Liver (tissue), 8 donors: ENCODE measurements at regions not wholly inside any gene's neighbourhood (a gene's known extent, or its start where the extent isn't known, plus 50 kb on each side); places are given as distances from the start of the nearest gene placed in this dataset.
A peak's percentile ranks its signal among the peaks of the same experiment; 100 is the strongest.

Experiments
- DNase-seq: peaks from one replicate; pipeline ENCODE4 v3.0.0-alpha.2; 2017; ENCODE audit warnings: low spot score
- H3K27ac ChIP-seq, 2 donors: one replicate each; pipeline ENCODE4 v1.7.0; 2013; ENCODE audit warnings: inconsistent platforms in 2 of 2, low read length in 2 of 2, control low read depth in 1 of 2, low read depth in 1 of 2, mild to moderate bottlenecking in 1 of 2
- H3K27me3 ChIP-seq, 4 donors: one replicate each; pipeline versions ENCODE4 v1.6.1 to v1.7.0; 2013; ENCODE audit warnings: low read length in 3 of 4, inconsistent platforms in 1 of 4, mild to moderate bottlenecking in 1 of 4, moderate library complexity in 1 of 4; ENCODE audit not compliant: control insufficient read depth in 4 of 4, insufficient read depth in 4 of 4
- H3K36me3 ChIP-seq, 4 donors: one replicate each; pipeline versions ENCODE4 v1.6.1 to v1.7.0; 2013; ENCODE audit warnings: low read length in 3 of 4, mild to moderate bottlenecking in 3 of 4, low read depth in 1 of 4, moderate library complexity in 1 of 4; ENCODE audit not compliant: control insufficient read depth in 4 of 4, insufficient read depth in 3 of 4
- H3K4me1 ChIP-seq, 4 donors: one replicate each; pipeline versions ENCODE4 v1.6.1 to v1.7.0; 2013; ENCODE audit warnings: low read length in 3 of 4, mild to moderate bottlenecking in 3 of 4, moderate library complexity in 1 of 4; ENCODE audit not compliant: control insufficient read depth in 4 of 4, insufficient read depth in 4 of 4
- H3K4me3 ChIP-seq, 3 donors: one replicate each; pipeline versions ENCODE4 v1.6.1 to v1.7.0; 2013; ENCODE audit warnings: low read length in 3 of 3, control low read depth in 1 of 3, low read depth in 1 of 3, mild to moderate bottlenecking in 1 of 3
- H3K9ac ChIP-seq, 2 donors: one replicate each; pipeline ENCODE4 v1.7.0; 2013; ENCODE audit warnings: low read length in 2 of 2, mild to moderate bottlenecking in 2 of 2, moderate library complexity in 2 of 2, control low read depth in 1 of 2, low read depth in 1 of 2
- H3K9me3 ChIP-seq, 4 donors: one replicate each; pipeline versions ENCODE4 v1.6.1 to v1.7.0; 2013; ENCODE audit warnings: low read length in 3 of 4; ENCODE audit not compliant: control insufficient read depth in 4 of 4
- EGR1 ChIP-seq, 2 donors: IDR thresholded peaks; 2 replicates each; pipeline ENCODE4 v1.6.1; 2016 to 2018; ENCODE audit warnings: antibody characterized with exemption in 2 of 2, low read depth in 2 of 2
- FOXA1 ChIP-seq: IDR thresholded peaks from 2 replicates; pipeline ENCODE4 v1.6.1; 2016; ENCODE audit warnings: antibody characterized with exemption
- FOXA2 ChIP-seq: IDR thresholded peaks from 2 replicates; pipeline ENCODE4 v1.6.1; 2016; ENCODE audit warnings: antibody characterized with exemption
- GABPA ChIP-seq, 2 donors: IDR thresholded peaks in 1 of 2; conservative IDR thresholded peaks in 1 of 2; 2 replicates each; pipeline ENCODE4 v1.6.1; 2016; ENCODE audit warnings: antibody characterized with exemption in 2 of 2, mild to moderate bottlenecking in 1 of 2, moderate library complexity in 1 of 2
- HNF4A ChIP-seq, 2 donors: conservative IDR thresholded peaks; 2 replicates each; pipeline ENCODE4 v1.6.1; 2016; ENCODE audit warnings: antibody characterized with exemption in 2 of 2, mild to moderate bottlenecking in 2 of 2
- JUND ChIP-seq, 2 donors: IDR thresholded peaks; 2 replicates each; pipeline ENCODE4 v1.6.1; 2016; ENCODE audit warnings: antibody characterized with exemption in 2 of 2
- NR2F2 ChIP-seq: IDR thresholded peaks from 2 replicates; pipeline ENCODE4 v1.6.1; 2016; ENCODE audit warnings: antibody characterized with exemption
- REST ChIP-seq: IDR thresholded peaks from 2 replicates; pipeline ENCODE4 v1.6.1; 2016; ENCODE audit warnings: antibody characterized with exemption, mild to moderate bottlenecking
- RXRA ChIP-seq, 2 donors: IDR thresholded peaks; 2 replicates each; pipeline ENCODE4 v1.6.1; 2017 to 2018; ENCODE audit warnings: antibody characterized with exemption in 2 of 2, mild to moderate bottlenecking in 1 of 2
- SP1 ChIP-seq: IDR thresholded peaks from 2 replicates; pipeline ENCODE4 v1.6.1; 2018; ENCODE audit warnings: antibody characterized with exemption, mild to moderate bottlenecking
- TAF1 ChIP-seq: conservative IDR thresholded peaks from 2 replicates; pipeline ENCODE4 v1.6.1; 2016; ENCODE audit warnings: antibody characterized with exemption, mild to moderate bottlenecking
- YY1 ChIP-seq: IDR thresholded peaks from 2 replicates; pipeline ENCODE4 v1.6.1; 2016; ENCODE audit warnings: antibody characterized with exemption, mild to moderate bottlenecking
- ZBTB33 ChIP-seq: IDR thresholded peaks from 2 replicates; pipeline ENCODE4 v1.6.1; 2016; ENCODE audit warnings: antibody characterized with exemption
- WGBS: extraction: QIAGEN DNeasy Blood & Tissue Kit; methylation state at CpG from one replicate; pipeline ENCODE4 v1.1.7; 2013; 5-methylcytosine and 5-hydroxymethylcytosine counted together
- TF ChIP-seq, protein P1 (sequence below): IDR thresholded peaks from 2 replicates; pipeline ENCODE4 v1.6.1; 2016; ENCODE audit warnings: antibody characterized with exemption
- TF ChIP-seq, protein P2 (sequence below): IDR thresholded peaks from 2 replicates; pipeline ENCODE4 v1.6.1; 2016; ENCODE audit warnings: antibody characterized with exemption
- TF ChIP-seq, protein P3 (sequence below): fragments of 150-350 bp; IDR thresholded peaks from 2 replicates; pipeline ENCODE4 v1.5.1; 2017; ENCODE audit warnings: improper control_type of control experiment, low read depth, low read length; ENCODE audit not compliant: missing input control
- donor health status: healthy.
- donor health status: healthy.
- donor health status: healthy.
- donor health status: healthy.
- donor health status: healthy.

- Histone ChIP-seq H3K9ac (no peak overlapping the region), H3K27me3 (no peaks in the 10 kb centered on the region), H3K4me3 (no peak overlapping the region), H3K4me1 (peaks cover 0 to 6% (median 2%) of the 10 kb centered on the region in 4 donors), H3K27ac (no peak overlapping the region), H3K9me3 (no peaks in the 10 kb centered on the region), H3K36me3 (no peaks in the 10 kb centered on the region)
- no peak for TF ChIP-seq NR2F2
- TF ChIP-seq FOXA2: no peak
- TF ChIP-seq RXRA (IDR thresholded peaks at IDR 0.05): no peak
- TF ChIP-seq GABPA (IDR thresholded peaks at IDR 0.05 in 1 of 2, conservative IDR thresholded peaks at IDR 0.05 in 1 of 2): no peak
- TF ChIP-seq, protein P1, sequence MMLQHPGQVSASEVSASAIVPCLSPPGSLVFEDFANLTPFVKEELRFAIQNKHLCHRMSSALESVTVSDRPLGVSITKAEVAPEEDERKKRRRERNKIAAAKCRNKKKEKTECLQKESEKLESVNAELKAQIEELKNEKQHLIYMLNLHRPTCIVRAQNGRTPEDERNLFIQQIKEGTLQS: no peak
- TF ChIP-seq HNF4A (conservative IDR thresholded peaks at IDR 0.05): no peak
- no peak for TF ChIP-seq YY1
- no peak for TF ChIP-seq EGR1 (IDR thresholded peaks at IDR 0.05; ENCODE audit: low read depth in 2 of 2)
- no peak for TF ChIP-seq JUND (IDR thresholded peaks at IDR 0.05)
- TF ChIP-seq SP1: no peak
- TF ChIP-seq, protein P2, sequence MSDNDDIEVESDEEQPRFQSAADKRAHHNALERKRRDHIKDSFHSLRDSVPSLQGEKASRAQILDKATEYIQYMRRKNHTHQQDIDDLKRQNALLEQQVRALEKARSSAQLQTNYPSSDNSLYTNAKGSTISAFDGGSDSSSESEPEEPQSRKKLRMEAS: no peak
- TF ChIP-seq, protein P3, sequence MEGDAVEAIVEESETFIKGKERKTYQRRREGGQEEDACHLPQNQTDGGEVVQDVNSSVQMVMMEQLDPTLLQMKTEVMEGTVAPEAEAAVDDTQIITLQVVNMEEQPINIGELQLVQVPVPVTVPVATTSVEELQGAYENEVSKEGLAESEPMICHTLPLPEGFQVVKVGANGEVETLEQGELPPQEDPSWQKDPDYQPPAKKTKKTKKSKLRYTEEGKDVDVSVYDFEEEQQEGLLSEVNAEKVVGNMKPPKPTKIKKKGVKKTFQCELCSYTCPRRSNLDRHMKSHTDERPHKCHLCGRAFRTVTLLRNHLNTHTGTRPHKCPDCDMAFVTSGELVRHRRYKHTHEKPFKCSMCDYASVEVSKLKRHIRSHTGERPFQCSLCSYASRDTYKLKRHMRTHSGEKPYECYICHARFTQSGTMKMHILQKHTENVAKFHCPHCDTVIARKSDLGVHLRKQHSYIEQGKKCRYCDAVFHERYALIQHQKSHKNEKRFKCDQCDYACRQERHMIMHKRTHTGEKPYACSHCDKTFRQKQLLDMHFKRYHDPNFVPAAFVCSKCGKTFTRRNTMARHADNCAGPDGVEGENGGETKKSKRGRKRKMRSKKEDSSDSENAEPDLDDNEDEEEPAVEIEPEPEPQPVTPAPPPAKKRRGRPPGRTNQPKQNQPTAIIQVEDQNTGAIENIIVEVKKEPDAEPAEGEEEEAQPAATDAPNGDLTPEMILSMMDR: no peak
- TF ChIP-seq TAF1: no peak
- TF ChIP-seq REST: no peak
- TF ChIP-seq FOXA1: no peak
- DNase-seq: no peak
- WGBS: 57% methylated on average over 2 of the region's 2 CpGs
These were observed 488.3 kb upstream of the ANO5 start for GRCh38 chr11:21704539-21704938.

DNA sequence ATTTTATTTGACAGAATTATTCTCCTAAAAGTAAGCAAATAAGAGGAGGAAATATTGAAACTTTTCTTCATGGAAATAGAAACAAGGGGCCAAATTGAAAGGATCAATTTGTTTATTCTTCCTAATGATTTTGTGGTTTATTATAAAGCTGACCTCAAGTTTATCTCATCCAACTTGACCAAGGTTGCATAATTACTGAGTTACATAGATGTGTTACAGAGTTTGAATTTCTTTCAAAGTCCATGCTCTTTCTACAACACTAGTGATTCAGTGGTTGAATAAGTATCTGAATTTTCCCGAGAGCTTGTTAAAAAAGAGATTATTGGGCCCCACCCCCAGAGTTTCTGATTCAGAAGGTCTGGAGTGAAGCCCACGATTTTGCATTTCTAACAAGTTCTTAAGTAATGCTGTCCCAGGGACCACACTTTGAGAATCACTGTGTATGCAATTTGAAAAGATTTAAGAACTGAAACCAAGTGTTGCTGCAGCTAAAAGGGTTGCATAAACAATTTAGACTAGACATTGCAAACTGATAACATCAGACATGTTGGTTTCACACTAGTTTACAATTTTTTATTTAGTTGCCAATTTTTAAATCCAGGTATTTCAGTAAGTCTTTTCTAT lies 485.7 kb upstream of the ANO5 start:
- Histone ChIP-seq H3K9me3 (no peaks in the 10 kb centered on the region), H3K9ac (no peak overlapping the region), H3K4me3 (peak overlapping the region in 1 of 3 donors; percentile 36), H3K27me3 (no peaks in the 10 kb centered on the region), H3K36me3 (no peaks in the 10 kb centered on the region), H3K27ac (peak overlapping the region; percentile 22 to 68), H3K4me1 (peaks cover 0 to 6% (median 2%) of the 10 kb centered on the region in 4 donors)
- WGBS: 14% methylated on average over 2 of the region's 2 CpGs
- peak; percentile 18 to 55 for TF ChIP-seq RXRA (IDR thresholded peaks at IDR 0.05)
- TF ChIP-seq TAF1: no peak
- no peak for TF ChIP-seq ZBTB33
- TF ChIP-seq JUND (IDR thresholded peaks at IDR 0.05): peak in 1 of 2 donors; percentile 27
- peak; percentile 42 to 71 for TF ChIP-seq HNF4A (conservative IDR thresholded peaks at IDR 0.05)
- no peak for TF ChIP-seq EGR1 (IDR thresholded peaks at IDR 0.05; ENCODE audit: low read depth in 2 of 2)
- no peak for TF ChIP-seq GABPA (IDR thresholded peaks at IDR 0.05 in 1 of 2, conservative IDR thresholded peaks at IDR 0.05 in 1 of 2)
- DNase-seq: no peak
